KBM-7 (cell line): ENCODE measurements at regions not wholly inside any gene's neighbourhood (a gene's known extent, or its start where the extent isn't known, plus 50 kb on each side); places are given as distances from the start of the nearest gene placed in this dataset.
A peak's percentile ranks its signal among the peaks of the same experiment; 100 is the strongest.

Source experiments
- DNase-seq: peaks from one replicate; pipeline ENCODE4 v3.0.0-alpha.2; 2015
- in situ Hi-C: fragments of 300-500 bp; cut with MboI; formaldehyde crosslinking; loops from 2 replicates; pipeline ENCODE4 v1.14.3; 2020; ENCODE audit warnings: low sequenced_read_pairs, low pct_unique_long_range_greater_than_20kb, mixed read lengths

- in situ Hi-C loops: no loop called here
- DNase-seq: no peak
Measured at GRCh38 chr11:31922450-31922849, 111.3 kb upstream of the PAX6 start.

DNA sequence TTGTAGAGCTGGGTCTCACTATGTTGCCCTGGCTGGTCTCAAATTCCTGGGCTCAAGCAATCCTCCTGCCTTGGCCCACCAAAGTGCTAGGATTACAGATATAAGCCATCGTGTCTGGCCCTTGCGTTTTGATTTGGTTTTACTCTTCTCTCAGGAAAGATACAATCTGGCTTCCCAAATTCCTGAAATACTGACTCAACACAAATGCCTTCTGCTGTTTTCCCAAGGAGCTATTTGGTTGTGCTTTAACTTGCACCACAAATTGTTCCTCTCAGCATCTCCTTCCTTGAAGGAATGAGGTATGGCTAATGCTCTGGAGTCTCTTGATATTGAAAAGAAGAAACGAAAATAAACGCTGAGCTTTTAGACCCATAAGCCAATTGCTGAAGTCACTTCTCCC is 110.0 kb upstream of the PAX6 start:
- in situ Hi-C loops: no loop called here
- no peak for DNase-seq

- in situ Hi-C loops: no loop called here
Measured at GRCh38 chr11:31919175-31919574, 108.1 kb upstream of the PAX6 start.

GRCh38 chr11:31915867-31916266 is 104.7 kb upstream of the PAX6 start:
- in situ Hi-C loops: no loop called here
- no peak for DNase-seq

More at GRCh38 chr11:31919175-31919574, 108.1 kb upstream of the PAX6 start:
- no peak for DNase-seq

DNA sequence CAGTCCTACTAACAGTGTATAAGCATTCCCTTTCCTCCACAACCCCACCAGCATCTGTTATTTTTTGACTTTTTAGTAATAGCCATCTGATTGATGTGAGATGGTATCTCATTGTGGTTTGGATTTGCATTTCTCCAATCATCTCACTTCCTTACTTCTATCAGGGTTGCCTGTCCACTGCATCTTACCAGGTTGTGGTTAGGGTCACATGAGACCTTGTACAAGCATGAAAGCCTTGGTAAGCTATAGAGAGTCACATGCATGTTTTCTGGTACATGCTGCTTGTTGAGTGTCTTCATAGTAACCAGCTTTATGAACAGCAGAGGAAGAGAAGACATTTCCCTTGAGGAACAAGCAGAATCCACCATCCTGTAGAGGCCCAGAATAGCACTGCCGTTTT is 102.9 kb upstream of the PAX6 start:
- DNase-seq: no peak
- in situ Hi-C loops: no loop called here

DNA sequence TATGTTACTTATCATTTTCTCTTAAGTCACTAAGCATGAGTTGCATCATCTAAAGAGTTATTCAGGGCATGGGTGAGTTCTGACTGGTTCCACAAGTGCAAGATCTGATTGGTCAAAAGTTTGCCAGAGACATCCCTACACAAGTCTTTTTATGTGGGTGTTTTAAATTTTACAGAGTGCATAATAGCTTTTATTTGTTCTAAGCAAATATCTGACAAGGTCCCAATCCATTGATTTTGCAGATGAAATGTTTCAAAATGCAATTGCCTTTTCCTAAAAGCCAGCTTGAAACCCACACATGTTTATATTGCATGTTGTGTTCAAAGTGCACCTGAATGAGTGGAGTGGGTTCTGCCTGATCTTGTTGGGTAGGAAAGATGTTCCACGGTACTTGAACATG is 101.7 kb upstream of the PAX6 start:
- DNase-seq: no peak
- in situ Hi-C loops: no loop called here

DNA sequence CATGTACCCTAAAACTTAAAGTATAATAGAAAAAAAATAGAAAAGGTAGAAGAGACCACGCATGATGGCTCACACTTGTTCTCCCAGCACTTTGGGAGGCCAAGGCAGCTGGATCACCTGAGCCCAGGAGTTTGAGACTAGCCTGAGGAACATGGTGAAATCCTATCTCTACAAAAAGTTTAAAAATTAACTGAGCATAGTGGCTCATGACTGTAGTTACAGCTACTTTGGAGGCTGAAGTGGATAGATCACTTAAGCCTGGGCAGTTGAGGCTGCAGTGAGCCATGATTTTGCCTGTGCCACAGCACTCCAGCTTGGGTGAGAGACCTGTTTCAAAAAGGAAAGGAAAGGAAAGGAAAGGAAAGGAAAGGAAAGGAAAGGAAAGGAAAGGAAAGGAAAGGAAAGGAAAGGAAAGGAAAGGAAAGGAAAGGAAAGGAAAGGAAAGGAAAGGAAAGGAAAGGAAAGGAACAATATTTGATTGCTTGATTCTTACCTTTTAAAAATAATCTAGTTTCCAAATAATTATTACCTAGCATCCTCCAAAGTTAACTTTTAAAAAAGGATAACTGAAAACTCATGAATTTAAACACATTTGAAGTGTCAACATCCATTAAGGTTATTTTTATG is 99.9 kb upstream of the PAX6 start:
- in situ Hi-C loops: no loop called here
- no peak for DNase-seq

- DNase-seq: no peak
- in situ Hi-C loops: no loop called here
Measured at GRCh38 chr11:31903225-31904074, 92.3 kb upstream of the PAX6 start.

GRCh38 chr11:31902706-31903105 is 91.6 kb upstream of the PAX6 start:
- no peak for DNase-seq
- in situ Hi-C loops: no loop called here

- no peak for DNase-seq
- in situ Hi-C loops: no loop called here
Measured at GRCh38 chr11:31895926-31896325, 84.8 kb upstream of the PAX6 start.

- peak; percentile 14 for DNase-seq
- in situ Hi-C loops: no loop called here
Measured at GRCh38 chr11:31887180-31887579, 76.1 kb upstream of the PAX6 start.

DNA sequence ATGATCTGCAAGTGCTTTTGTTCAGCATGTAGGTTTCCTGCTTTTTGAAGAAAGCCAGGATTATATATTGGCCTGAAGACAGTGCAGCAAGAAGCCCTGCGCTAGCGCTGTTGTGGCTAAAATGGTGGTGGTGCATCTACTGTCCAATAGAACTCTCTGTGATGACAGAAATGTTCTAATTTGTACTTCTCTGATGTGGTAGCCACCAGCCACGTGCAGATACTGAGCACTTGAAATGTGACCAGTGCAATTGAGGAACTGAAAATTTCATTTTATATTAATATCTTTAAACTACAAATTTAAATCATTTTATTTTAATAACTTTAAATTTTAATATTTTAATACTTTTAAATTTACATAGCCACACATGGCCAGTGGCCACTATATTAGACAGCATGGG is 73.0 kb upstream of the PAX6 start:
- in situ Hi-C loops: no loop called here
- no peak for DNase-seq

DNA sequence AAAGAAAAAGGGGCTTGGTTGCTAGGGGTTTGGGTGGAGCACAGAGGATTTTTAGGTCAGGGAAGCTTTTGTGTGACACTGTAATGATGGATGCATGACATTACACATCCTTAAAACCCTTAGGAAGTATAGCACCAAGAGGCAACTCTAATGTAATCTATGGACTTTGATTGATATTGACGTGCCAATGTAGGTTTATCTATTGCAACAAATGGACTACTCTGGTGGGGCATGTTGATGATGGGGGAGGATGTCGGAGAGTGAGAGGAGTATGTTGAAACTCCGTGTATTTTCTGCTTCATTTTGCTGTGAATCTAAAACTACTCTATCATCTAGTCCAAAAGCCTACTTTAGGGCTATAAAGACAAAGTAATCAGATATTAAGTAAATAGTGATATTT is 72.3 kb upstream of the PAX6 start:
- in situ Hi-C loops: no loop called here

DNA sequence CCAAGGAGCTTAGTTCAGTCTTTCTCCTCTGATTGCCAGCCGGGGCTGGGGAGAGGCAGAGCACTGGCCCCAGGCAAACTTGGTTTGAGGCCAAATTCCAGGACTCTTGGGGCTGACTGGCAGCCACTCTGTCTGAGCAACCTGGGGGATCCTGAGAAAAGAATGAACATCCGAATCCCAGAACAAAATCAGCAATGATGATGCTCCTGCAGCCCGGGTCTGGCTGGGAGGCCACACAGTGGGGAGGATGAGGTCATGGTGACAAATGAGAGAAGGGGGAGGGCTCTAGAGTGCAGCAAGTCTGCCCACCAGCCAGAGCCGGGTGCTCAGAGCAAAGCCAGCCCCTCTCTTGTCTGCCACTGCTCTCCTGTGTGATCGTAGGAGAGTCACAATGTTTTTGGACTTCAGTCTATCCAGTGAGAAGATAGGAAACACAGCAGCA is 71.8 kb upstream of the PAX6 start:
- in situ Hi-C loops: no loop called here
- DNase-seq: no peak

More for the DNA sequence above, 72.3 kb upstream of the PAX6 start:
- DNase-seq: no peak

DNA sequence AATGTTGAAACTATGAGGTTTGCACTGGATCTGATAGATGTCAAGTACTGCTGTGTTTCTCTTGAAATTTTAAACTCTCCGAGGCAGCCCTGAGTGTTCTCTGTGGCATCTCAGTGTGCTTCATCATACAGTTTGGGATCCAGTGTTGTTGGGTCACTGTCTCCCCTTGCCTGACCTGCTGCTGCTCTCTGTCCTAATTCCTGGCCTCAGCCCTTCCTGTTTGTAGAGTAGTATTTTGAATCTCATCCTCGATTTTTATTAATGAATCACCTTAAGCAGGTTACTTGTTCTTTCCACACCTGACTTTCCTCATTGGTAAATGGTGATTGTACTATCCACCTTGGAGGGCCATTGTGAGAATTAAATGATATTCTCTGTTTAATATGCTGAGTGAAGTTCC is 70.7 kb upstream of the PAX6 start:
- DNase-seq: no peak
- in situ Hi-C loops: no loop called here

DNA sequence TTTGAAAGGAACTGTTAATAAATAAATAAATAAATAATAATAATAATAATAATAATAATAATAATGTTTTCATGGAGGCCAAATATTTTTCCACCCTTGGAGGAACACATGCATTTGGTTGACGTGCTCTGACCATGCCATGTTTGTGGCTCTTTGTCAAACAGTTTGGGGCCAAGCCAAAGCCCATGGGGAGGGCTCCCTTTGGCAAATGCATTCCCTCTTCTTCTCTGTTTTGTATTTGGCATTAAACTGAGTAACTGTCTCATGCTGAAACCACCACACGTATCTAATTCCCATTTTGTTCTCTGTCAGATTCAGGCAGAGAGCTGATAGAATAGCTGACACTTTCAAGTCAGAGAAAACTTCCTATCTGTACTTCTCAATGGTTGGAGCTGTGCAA is 68.6 kb upstream of the PAX6 start:
- in situ Hi-C loops: no loop called here

GRCh38 chr11:31877863-31878262 is 66.7 kb upstream of the PAX6 start:
- no peak for DNase-seq
- in situ Hi-C loops: no loop called here

More for the DNA sequence above, 68.6 kb upstream of the PAX6 start:
- no peak for DNase-seq

GRCh38 chr11:31877083-31877482 is 66.0 kb upstream of the PAX6 start:
- in situ Hi-C loops: no loop called here

GRCh38 chr11:31875866-31876560 is 64.9 kb upstream of the PAX6 start:
- no peak for DNase-seq
- in situ Hi-C loops: no loop called here

More at GRCh38 chr11:31877083-31877482, 66.0 kb upstream of the PAX6 start:
- DNase-seq: no peak

DNA sequence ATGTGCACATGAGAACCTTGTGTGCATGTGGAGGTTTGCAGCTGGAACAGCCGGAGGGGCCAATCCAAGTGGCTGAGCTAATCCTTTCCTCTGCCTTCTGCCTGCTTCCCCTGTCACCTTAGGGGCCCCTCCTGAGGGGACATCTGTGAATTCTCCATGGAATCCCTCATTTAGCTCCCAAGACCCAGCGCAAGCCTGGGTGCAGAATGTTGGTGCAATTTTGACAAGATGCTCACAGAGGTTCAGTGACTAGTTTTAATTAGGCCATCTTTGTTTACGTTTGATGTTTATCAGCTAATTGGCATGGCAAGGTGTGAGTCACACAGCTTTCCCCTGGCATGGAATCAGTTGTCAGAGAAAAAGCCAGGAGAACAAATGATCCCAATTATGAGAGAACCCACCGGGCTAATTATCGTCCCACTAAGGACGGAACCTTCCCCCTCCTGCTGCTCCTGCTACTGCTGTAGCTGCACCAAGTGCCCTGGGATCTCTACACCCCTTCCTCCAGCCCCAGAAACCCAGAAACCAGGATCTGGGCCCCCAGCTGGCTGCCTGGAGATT is 63.6 kb upstream of the PAX6 start:
- in situ Hi-C loops: loop anchor here (25.0 kb wide), 1 partner anchor 637 kb away; no protein-coding TSS in a partner anchor
- DNase-seq: no peak
